Stimulated activated CD4-positive, alpha-beta T cell treated with anti-CD3 and anti-CD28 coated beads, Interleukin-12 subunit alpha, Interleukin-12 subunit beta, amount 100 ng/mL, for 4 hours (primary cell): ENCODE measurements at regions not wholly inside any gene's neighbourhood (a gene's known extent, or its start where the extent isn't known, plus 50 kb on each side); places are given as distances from the start of the nearest gene placed in this dataset.

Experiments
- DNase-seq: peaks from one replicate; pipeline ENCODE4 v3.0.0-alpha.2; 2020

DNA sequence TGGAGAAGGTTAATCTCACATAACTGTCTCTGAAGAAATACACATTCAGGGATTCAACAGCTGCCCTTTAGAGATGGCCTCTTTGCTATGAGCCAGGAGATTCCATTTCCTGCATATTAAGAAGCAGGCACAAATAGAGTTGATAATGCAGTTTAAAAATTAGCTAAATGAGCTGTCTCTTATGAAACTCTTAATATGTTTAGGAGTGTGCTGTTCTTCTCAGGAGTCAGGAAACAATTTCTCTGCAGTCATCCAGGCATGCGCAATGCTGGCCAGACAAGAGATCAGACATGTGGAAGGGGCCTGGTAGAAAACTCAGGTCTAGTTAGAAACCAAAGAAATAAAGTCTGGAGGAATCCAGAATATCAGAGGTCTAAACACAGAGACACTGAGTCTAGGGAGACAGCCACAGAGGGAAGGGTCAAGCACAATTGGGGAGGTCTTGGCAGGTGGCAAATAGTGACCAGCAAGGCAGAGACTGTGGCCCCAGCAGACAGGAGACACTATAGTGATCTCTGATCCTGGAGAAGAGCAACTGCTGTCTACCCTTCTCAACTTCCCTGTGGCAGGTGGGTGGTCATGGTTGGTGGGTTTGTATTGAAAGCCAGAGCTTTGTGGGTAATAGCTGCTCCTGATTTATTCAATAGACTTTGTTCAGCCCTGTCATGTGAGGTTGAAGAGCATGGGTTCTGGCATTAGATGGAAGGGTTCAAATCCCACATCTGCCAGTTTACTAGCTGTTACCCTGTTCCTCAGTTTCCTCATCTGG lies 185.8 kb upstream of the RMST start:
- DNase-seq: no peak

DNA sequence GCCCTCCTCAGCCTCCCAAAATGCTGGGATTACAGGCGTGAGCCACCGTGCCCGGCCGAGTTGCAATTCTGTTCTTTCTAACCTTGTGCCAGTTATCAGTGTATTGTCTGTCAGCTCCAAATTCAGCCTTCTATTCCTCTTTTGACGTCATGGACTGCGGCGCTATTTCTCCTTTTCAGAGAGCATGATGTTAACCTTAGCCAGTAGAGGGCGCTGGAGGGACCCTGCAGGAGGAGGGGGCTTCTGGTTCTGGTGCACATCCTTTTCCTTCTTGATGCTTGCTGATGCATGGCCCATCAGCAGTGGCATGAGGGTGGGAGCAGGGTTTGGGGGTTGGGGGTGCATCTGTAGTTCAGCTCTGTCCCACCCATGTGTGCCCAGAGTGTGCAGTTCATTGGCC lies 179.3 kb upstream of the RMST start:
- no peak for DNase-seq

DNA sequence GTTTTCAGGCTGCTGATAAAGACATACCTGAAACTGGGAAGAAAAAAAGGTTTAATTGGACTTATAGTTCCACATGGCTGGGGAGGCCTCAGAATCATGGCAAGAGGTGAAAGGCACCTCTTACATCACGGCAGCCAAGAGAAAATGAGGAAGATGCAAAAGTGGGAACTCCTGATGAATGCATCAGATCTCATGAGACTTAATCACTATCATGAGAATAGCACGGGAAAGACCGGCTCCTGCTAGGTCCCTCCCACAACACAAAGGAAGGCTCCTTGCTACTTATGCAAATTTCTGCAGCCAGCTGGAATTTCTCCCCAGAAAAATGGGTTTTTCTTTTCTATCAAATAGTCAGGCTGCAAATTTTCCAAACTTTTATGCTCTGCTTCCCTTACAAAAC lies 174.1 kb upstream of the RMST start:
- no peak for DNase-seq

DNA sequence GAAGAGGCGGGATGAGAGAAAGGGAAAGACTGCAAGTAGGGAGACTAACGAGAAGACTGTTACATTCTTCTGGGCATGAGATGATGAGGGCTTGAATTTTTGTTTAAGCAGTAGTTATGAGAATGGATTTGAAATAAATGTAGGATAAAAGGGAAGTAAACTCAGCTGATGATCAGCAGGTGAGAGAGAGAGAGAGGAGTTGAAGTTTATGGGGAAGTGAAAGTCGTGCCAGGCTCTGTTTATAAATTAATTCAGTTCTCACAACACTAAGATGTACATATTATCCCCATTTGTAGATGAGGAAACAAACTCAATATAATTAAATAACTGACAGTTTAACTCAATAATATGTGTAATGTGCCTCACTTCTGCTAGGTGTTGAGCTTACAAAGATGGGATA lies 170.0 kb upstream of the RMST start:
- DNase-seq: no peak

DNA sequence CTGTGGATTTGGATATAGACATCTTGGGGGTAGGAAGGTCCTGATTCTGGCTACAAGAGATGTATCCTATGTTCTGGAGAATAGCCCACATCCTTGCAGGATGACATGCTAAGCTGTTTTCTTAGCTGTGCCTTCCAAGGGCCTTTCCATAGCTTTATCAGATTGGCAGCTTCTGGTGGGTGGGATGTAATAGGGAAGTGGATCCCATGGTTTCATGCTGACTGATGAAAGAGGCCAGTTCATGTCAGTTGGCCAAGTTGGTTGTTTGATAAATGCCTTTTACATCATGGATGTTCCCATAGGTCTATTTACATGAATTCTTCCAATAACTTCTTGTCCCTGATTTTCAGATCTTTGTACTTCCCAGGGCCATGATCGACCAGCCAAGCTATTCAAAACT lies 169.1 kb upstream of the RMST start:
- DNase-seq: no peak

DNA sequence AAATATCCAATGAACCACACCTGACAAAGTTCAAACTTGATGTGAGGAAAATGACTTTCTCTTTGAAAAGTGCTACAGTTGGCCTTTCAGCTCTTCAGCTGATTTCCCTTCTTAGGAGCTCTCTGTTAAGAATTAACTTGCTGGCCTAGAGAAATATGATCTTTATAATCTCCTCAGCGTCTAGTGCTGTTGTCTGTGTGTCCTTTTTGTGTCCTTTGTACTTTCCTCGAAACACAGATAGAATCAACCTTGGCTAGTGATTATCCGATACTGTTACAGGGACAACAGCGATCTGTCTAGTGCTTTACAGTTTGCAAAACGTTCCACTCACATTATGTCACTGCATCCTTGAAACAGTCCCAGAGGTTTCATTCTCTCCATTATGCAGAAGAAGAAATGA lies 162.8 kb upstream of the RMST start:
- DNase-seq: no peak

DNA sequence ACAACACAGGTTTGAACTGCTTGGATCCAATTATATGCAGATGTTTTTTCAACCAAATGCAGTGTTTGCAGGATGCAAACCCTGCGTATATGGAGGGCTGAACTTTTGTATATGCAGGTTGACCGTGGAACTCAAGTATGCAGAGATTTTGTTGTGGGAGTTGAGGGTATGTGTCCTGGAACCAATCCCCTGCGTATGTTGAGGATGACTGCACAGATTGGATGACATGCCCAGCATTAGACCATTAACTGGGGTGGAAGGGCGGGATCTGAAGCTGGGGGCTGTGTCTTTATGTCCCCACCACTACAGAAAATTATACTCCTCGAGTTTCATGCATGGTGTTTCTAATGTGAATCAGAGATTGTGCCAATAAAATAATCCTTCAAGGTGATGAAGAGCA lies 162.2 kb upstream of the RMST start:
- no peak for DNase-seq

DNA sequence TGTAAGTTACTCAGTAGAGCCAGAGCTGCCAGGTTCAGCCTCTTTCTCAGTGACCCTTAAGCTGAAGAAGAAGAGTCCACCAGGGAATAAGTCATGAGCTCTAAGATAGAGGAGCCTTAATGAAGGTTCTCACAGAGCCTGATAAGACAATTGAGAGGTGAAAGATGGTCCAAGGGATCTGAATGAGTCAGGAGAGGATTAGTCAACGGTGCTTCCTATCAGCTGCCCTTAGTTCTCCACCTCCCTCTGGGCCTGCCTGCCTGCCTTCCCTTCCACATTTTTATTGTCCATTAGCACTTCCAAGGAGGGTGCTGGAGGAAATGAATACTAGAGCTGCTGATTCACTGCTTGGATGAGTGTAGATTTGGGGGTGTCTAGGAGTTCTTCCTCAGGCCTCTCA lies 161.7 kb upstream of the RMST start:
- DNase-seq: no peak

DNA sequence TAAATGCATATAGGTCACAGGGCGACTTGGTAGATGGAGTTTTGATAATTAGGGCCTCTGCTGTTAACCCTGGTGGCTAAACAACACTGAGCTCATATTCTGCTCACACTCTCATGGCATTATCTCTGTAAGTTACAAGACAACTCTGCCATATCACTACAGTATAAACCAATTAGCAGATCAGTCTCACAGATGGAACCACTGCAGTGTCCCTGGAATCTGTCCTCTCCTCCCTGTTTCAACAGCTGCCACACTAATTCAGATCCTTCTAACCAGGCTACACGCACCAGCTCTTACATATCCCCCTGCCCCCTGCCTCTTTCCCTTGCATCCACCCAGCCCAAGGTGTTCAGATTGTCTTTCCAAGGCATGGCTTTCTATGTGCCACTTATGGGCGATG lies 161.0 kb upstream of the RMST start:
- no peak for DNase-seq

DNA sequence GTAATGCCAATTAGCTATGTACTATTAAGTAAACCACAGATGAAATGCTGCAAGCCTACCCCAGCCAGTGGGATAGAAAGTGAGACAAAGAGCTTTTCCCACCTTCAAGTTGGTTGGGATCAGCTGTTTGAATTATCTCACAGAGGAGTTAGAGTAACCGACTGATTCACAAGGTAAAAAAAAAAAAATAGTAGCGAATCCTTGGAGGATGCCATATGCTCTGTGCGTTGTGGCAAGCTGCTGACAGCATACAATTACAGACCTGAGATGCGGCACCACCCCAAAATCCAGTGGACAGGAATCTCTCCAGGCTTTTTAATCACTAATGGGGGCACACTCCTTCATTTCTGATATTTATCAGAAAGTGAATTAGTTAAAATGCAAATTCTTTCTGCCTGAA lies 157.0 kb upstream of the RMST start:
- no peak for DNase-seq

DNA sequence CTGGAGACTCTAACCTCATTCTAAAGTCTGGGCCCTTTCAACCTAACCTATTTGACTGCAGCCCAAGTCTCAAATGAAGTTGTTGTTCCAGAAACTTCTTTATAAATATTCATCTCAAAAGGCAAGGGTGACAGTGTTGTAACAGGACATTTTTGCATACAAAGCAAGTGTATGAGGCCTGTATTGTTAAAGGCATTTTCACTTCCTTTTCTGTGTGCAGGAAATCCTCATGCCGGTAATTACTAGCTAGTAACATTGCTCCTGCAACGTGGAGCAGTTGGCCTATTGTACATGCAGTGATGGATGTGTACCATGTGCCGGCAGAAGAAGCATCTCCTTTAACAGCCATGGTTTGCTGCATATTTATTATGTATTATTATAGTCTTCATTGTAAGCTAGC lies 156.5 kb upstream of the RMST start:
- no peak for DNase-seq

DNA sequence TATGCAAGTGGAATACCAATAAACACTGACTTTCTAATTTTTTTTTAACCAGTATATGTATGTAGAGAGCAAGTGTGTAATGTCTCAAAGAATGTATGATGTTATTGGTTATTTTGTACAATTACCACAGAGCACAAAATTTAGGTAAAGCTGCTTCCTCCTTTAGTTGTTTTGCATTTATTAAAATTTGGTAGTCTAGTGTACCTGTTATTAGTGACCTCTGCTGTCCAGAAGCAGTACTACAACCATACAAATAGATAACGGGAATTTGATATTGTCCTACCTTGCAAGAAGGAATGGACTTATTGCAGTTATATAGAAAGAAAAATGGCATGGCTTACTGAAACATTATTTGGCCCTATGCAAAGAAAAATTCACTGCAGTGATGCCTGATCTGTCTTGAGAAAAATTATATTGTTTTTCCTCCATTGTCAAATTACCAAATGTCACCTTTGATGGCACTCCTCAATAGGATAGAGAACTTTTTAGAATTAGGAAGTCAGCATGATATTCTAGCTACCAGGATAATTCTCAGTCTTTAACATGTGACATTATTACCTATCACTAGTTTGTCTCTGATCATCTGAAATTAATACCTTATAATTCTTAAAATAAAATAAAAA lies 153.9 kb upstream of the RMST start:
- no peak for DNase-seq

DNA sequence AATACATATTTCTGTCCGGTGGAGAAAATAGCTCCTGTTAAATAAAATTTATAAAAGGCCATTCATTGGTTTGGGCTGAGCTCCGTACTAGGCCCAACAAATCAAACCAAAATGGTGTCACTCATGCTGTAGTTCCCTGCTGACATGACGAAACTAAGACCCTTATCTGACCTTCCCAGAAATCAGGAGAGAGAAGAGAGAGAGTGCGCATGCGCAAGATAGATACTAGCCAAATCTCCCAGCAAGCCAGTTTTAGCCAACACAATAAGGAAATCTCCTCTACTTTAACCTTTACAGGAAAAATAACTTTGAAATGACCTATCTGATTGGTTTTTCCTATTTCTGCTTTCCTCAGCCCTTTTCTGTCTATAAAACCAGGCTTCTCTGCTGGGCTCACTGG lies 152.7 kb upstream of the RMST start:
- no peak for DNase-seq

DNA sequence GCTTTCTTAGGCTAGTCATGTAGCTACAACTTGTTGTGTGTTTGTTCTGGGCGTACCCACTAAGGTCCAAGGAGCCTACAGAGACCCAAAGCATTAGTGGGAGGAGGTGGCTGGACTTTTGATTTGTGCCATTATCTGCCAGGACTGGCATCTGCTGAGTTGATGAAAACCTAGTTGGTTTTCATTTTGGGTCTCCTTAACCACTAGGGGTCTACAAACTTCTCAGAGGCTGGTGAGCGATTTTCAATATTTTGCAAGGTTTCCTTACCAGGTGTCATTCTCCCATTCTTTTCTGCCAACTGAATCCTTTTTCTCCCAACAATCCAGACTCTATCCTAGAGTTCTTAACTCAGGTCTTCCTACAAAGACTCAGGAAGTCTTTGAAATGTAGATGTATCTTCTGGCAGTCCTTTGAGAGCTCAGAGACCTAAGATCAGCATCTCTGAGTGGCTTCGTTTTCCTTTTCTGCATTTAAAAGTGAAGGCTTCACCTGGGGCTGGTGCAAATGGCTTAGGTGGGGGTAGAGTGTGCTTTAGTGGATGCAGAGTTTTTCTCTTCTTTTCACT lies 150.0 kb upstream of the RMST start:
- no peak for DNase-seq

DNA sequence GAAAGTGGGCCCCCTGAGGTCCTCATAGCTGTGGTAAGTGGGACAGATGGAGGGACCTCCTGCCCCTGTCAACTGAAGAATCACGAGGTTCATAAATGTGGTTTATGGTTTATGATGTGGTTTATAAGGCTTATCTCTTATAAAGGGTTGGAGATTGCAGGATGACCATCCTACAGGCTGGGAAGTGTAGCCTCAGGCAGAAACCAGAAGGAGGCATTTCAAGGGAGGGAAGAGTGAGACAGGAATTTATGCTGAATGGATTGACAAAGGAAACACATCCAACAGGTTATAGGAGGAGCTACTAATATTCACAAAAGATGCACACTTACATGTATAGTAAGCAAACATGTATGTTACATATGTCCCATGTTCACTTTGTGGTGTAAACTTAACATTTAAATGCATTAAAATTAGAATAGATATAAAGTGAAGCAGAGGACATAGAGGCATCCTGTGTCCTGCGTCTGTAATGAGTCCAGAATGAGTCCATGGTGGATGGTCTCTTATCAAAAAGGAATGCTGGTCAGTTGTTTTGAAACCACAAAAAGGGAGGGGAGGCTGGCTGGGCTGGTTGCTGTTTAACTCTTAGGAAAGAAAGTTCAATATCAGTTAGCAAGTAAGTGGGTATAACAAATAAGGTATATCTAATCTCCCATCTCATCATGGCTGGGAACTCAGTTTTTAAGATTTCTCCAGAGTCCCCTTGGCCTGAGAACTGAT lies 149.0 kb upstream of the RMST start:
- no peak for DNase-seq

DNA sequence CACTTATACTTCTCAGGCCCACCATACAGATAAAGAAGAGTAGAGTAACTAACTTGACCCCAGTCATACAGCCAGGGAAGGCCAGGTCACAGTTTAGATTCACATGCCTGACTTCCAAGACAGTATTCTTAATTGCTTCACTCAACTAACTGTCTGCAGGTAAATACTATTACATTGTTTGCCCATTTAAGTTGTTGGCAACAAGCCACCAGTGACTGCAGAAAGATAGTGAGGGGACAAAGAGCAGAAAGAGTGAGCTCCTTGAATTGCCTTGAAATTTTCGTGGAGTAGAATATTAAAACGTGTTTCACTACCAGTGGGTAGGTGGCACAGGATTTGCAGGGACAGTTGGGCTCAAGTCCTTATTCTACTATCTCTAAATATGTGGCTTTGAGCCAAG lies 146.3 kb upstream of the RMST start:
- DNase-seq: no peak

DNA sequence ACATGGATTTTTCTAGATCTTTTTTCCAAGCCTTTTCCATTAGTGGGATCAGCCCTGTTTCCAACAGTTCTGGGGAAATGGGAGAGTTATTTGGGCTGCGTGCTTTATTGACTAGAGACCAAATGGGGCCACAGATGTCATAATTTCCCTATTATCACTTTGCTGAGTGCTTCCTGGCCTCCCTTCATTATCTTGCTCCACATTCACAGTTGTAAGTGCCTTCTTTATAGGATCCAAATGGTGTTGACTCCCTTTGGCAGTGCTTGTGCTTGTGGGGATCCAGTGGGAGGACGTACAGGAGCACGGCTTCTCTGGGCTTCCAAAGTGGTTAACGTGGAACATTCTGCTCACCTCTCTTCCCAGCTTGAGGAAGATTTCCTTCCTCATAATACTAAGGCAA lies 141.0 kb upstream of the RMST start:
- DNase-seq: no peak

DNA sequence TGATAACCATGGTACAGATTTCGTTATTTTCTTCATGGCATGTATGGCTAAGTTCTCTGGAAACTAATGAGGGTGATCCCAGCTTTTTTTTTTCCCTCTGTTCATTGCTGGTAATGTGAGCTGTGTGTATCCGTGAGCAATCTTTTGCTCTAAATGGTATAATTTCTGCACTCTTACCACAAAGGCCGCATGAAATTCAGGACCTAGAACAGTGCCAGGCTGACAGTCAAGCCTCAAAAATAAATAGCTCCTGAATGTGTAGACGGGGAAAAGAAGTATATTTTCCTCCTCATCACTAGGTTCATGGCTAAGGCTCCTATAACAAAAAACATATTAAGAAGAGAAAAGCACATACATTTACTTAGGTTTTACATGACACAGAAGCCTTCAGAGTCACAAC lies 140.2 kb upstream of the RMST start:
- no peak for DNase-seq

DNA sequence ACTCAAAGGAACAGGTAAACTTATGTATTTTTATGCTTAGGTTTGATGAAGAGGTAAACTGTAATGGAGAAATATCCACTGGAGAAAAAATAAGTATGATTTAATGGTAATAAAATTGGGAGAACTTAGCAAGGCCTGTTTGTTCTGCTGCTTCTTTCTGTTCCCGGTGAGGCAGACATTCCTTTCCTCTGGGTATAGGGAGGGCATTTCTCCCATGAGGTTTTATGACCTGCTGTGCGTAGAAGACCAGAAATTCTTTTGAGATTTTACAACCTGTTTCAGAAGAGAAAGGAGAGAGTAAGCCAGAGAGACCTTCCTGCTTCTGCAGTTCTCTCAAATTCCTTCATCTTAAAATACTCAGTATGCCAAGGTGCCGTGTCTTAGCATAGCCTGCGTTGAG lies 139.4 kb upstream of the RMST start:
- DNase-seq: no peak

DNA sequence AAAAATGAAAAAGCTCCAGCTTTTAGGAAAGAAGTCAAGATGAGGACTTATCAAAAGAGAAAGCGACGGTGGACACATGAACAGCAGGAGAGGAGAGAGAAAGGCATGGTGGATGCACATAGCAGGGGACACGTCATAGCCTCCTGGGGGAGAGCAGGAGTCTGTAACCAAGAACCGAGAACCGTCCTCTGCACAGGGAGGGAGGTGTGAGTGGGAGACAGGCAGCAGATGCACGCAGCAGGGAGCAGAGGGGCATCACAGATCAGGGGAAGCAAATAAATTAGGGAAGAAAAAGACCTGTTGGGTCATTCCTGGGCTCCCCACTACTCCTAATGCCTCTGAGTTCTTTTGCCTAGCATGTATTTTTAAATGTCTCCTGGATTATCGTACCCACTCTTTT lies 138.1 kb upstream of the RMST start:
- no peak for DNase-seq

DNA sequence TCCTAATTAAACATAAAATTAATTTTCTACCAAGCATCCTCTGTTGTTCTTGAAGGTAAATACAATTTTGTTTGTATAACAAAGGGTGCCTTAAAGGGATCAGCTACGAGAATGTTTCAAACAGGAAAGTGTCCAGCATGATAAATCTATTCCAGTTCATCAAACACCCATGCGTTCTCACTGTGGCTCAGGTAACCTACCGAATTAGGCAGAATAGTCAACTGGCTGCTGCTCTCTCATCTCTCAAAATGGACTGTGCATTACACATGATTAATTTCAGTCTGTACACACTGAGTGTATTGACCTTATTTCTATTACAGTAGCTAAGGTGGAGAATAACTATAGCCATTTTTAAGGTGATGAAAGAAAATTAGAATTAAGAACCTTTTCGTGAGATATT lies 127.5 kb upstream of the RMST start:
- no peak for DNase-seq

DNA sequence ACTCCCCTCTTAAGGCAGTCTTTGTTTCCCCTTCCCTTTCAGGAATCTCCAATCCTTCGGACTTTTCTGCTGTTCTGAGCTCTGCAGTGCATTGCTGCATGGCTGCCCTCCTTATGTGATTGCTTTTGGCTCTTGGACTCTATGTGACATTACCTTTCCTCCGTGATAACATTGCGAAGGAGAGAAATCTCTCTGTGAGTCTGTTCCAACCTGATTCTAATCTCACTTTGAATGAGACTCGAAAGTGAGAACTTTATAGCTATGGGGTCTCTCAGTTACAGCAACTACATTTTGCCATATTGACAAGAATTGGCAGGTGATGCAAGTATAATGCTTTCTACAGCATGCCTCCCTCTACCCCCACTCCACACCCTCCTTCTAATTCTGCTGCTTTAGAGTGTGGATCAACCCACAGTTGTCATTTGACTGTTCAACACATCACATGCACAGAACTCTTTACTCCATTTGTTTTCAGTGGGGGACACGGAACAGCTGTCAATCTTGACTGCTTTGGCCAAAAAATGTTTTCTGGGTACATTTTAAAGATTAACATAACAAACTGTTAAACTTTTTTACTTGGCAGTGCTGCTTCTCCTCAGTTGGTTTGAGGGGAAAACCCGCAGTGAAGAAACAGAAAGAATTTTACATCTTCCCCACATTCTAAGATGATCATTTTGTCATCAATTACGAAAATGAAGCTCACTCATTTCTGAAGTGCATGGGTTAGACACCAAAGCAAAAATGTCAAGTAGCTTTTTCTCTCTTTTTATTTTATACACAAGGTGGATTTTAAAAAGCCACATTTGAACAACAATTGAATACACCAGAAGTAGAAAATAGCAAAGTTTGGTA lies 125.5 kb upstream of the RMST start:
- no peak for DNase-seq

DNA sequence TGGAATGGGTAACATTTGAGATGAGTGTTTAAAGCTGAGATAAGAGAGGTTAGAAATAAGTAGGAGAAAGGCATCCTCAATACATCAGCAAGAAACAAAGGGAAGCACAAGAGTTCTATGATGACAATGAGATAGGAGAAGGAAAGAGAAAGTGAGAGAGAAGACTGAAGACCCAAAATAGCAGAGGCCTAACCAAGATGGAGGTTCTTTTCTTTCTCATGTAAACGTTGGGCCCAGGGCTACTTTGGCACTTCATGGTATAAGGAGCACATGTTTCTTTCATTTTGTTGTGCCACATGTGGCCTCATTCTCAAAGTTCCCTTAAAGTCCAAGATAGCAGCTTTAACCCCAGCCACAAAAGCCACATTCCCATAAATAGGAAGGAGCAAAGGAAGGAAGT lies 120.5 kb upstream of the RMST start:
- DNase-seq: no peak
